ENCODE measurements at regions not wholly inside any gene's neighbourhood (a gene's known extent, or its start where the extent isn't known, plus 50 kb on each side); places are given as distances from the start of the nearest gene placed in this dataset.
"Not testable (repeated sequence)": the region's sequence is repeated elsewhere in the genome, so short reads cannot be mapped to it uniquely, and the experiment has no call there.

GRCh38 chr10:23884670-23885069 lies 324.3 kb upstream of the KIAA1217 start:
- no peak for ATAC-seq

GRCh38 chr10:23885853-23886252 lies 323.1 kb upstream of the KIAA1217 start:
- no peak for ATAC-seq

GRCh38 chr10:23886355-23886754 lies 322.6 kb upstream of the KIAA1217 start:
- no peak for ATAC-seq

GRCh38 chr10:23891301-23891700 lies 317.6 kb upstream of the KIAA1217 start:
- no peak for ATAC-seq

GRCh38 chr10:23892296-23892695 lies 316.6 kb upstream of the KIAA1217 start:
- ATAC-seq, result no peak

GRCh38 chr10:23897267-23897666 lies 311.7 kb upstream of the KIAA1217 start:
- no peak for ATAC-seq

- no peak for ATAC-seq
Observed at GRCh38 chr10:23897861-23898260, 311.1 kb upstream of the KIAA1217 start.

- ATAC-seq, result no peak
Observed at GRCh38 chr10:23899166-23899565, 309.8 kb upstream of the KIAA1217 start.

GRCh38 chr10:23910291-23910690 lies 298.6 kb upstream of the KIAA1217 start:
- ATAC-seq, result no peak

GRCh38 chr10:23912884-23913404 lies 296.0 kb upstream of the KIAA1217 start:
- no peak for ATAC-seq

GRCh38 chr10:23914641-23915040 lies 294.3 kb upstream of the KIAA1217 start:
- no peak for ATAC-seq

GRCh38 chr10:23917251-23917840 lies 291.6 kb upstream of the KIAA1217 start:
- no peak for ATAC-seq

- ATAC-seq, result peak; percentile 33
Observed at GRCh38 chr10:23918090-23918723, 290.7 kb upstream of the KIAA1217 start.

- ATAC-seq, result no peak
Observed at GRCh38 chr10:23918839-23919238, 290.1 kb upstream of the KIAA1217 start.

- no peak for ATAC-seq
Observed at GRCh38 chr10:23927576-23928325, 281.2 kb upstream of the KIAA1217 start.

- ATAC-seq, result not testable (repeated sequence)
Observed at GRCh38 chr10:23934023-23934422, 274.9 kb upstream of the KIAA1217 start.

- ATAC-seq, result no peak
Observed at GRCh38 chr10:23945845-23946244, 263.1 kb upstream of the KIAA1217 start.

GRCh38 chr10:23951841-23952240 lies 257.1 kb upstream of the KIAA1217 start:
- no peak for ATAC-seq

- ATAC-seq, result no peak
Observed at GRCh38 chr10:23955456-23956225, 253.3 kb upstream of the KIAA1217 start.

GRCh38 chr10:23965123-23965522 lies 243.8 kb upstream of the KIAA1217 start:
- ATAC-seq, result no peak

- no peak for ATAC-seq
Observed at GRCh38 chr10:23965880-23966279, 243.1 kb upstream of the KIAA1217 start.

GRCh38 chr10:23966504-23967051 lies 242.4 kb upstream of the KIAA1217 start:
- no peak for ATAC-seq

GRCh38 chr10:23968301-23968700 lies 240.6 kb upstream of the KIAA1217 start:
- no peak for ATAC-seq
